Hindlimb muscle (tissue), 1 donor: ENCODE measurements at regions not wholly inside any gene's neighbourhood (a gene's known extent, or its start where the extent isn't known, plus 50 kb on each side); places are given as distances from the start of the nearest gene placed in this dataset.

ENCODE experiments used
- DNase-seq: peaks from one replicate; pipeline ENCODE4 v3.0.0-alpha.2; 2013

- DNase-seq = no peak
Measured at GRCh38 chr20:40961176-40961575, 67.4 kb upstream of the TOP1 start.

- no peak for DNase-seq
Measured at GRCh38 chr20:40961686-40962640, 66.7 kb upstream of the TOP1 start.

GRCh38 chr20:40962733-40963504, 65.7 kb upstream of the TOP1 start:
- DNase-seq = peak; percentile 73

- no peak for DNase-seq
Measured at GRCh38 chr20:40963505-40963845, 65.1 kb upstream of the TOP1 start.

GRCh38 chr20:40965671-40966070, 63.0 kb upstream of the TOP1 start:
- no peak for DNase-seq

GRCh38 chr20:40966103-40966502, 62.5 kb upstream of the TOP1 start:
- DNase-seq = no peak

GRCh38 chr20:40966516-40967185, 62.0 kb upstream of the TOP1 start:
- DNase-seq = no peak

- no peak for DNase-seq
Measured at GRCh38 chr20:40967700-40968099, 60.9 kb upstream of the TOP1 start.

- DNase-seq = peak; percentile 83
Measured at GRCh38 chr20:40968816-40969562, 59.6 kb upstream of the TOP1 start.

GRCh38 chr20:40970218-40970617, 58.4 kb upstream of the TOP1 start:
- DNase-seq = no peak

- DNase-seq = no peak
Measured at GRCh38 chr20:40977218-40977617, 51.4 kb upstream of the TOP1 start.

- no peak for DNase-seq
Measured at GRCh38 chr20:40978761-40979160, 49.9 kb upstream of the TOP1 start.
